IMR-90 (cell line): ENCODE measurements at regions not wholly inside any gene's neighbourhood (a gene's known extent, or its start where the extent isn't known, plus 50 kb on each side); places are given as distances from the start of the nearest gene placed in this dataset.

Experiments
- ATAC-seq: fragments of 200-7000 bp; cut with Tn5 transposase; 2 replicates; pipeline ENCODE4 v1.9.1; 2020; ENCODE audit warnings: low read depth, mild to moderate bottlenecking, moderate library complexity
- BruUV-seq: library from RNA; stranded (reverse); fragments of 400-500 nt; replicated peaks from 2 replicates; lab custom pipeline; 2021; lab: Mats Ljungman, UMichigan
- CTCF ChIA-PET: fragments of 300-600 bp; formaldehyde crosslinking; extraction: SDS; loops from one replicate; lab custom pipeline; 2021; ENCODE audit warnings: antibody characterized with exemption; lab: Yijun Ruan, JAX
- POLR2A ChIA-PET: fragments of 300-600 bp; sonication (Branson Sonifier 250); formaldehyde crosslinking; loops from one replicate; lab custom pipeline; 2022; ENCODE audit warnings: antibody characterized with exemption; ENCODE audit not compliant: unreplicated experiment; lab: Charles Lee
- DNase-seq: peaks from one replicate; pipeline ENCODE4 v3.0.0; 2013
- H2AFZ ChIP-seq: replicated peaks from 2 replicates; pipeline ENCODE3; 2013; ENCODE audit warnings: low read length, mild to moderate bottlenecking; ENCODE audit not compliant: poor library complexity
- H2AK5ac ChIP-seq: 2 replicates; pipeline ENCODE4 v1.6.1; 2013; ENCODE audit warnings: low read depth, low read length, inconsistent platforms
- H2AK9ac ChIP-seq: replicated peaks from 2 replicates; pipeline ENCODE3; 2013; ENCODE audit warnings: mild to moderate bottlenecking, low read depth, low read length, moderate library complexity; ENCODE audit not compliant: poor library complexity
- H2BK120ac ChIP-seq: 2 replicates; pipeline ENCODE4 v1.6.1; 2013; ENCODE audit warnings: low read depth, low read length, inconsistent platforms
- H2BK15ac ChIP-seq: 3 replicates; pipeline ENCODE4 v1.6.1; 2013; ENCODE audit warnings: low read depth, low read length, inconsistent platforms
- H2BK20ac ChIP-seq: 2 replicates; pipeline ENCODE4 v1.6.1; 2013; ENCODE audit warnings: low read depth, mild to moderate bottlenecking, inconsistent platforms, low read length, moderate library complexity
- H2BK5ac ChIP-seq: 2 replicates; pipeline ENCODE4 v1.6.1; 2013; ENCODE audit warnings: mild to moderate bottlenecking, low read depth, low read length, inconsistent platforms; ENCODE audit not compliant: poor library complexity, severe bottlenecking
- H3K14ac ChIP-seq: replicated peaks from 2 replicates; pipeline ENCODE4 v1.6.1; 2013; ENCODE audit warnings: low read depth, low read length, inconsistent platforms
- H3K18ac ChIP-seq: 2 replicates; pipeline ENCODE4 v1.6.1; 2013; ENCODE audit warnings: low read depth, low read length, control low read depth
- H3K23ac ChIP-seq: 2 replicates; pipeline ENCODE4 v1.6.1; 2013; ENCODE audit warnings: low read depth, low read length, inconsistent platforms
- H3K27ac ChIP-seq: 2 replicates; pipeline ENCODE4 v1.5.1; 2013; ENCODE audit warnings: mild to moderate bottlenecking, control low read depth, low read length; ENCODE audit not compliant: insufficient read depth
- H3K27me3 ChIP-seq: 2 replicates; pipeline ENCODE4 v1.6.1; 2013; ENCODE audit warnings: low read length; ENCODE audit not compliant: control insufficient read depth, insufficient read depth
- H3K36me3 ChIP-seq: 2 replicates; pipeline ENCODE4 v1.6.1; 2013; ENCODE audit warnings: low read length, mixed read lengths; ENCODE audit not compliant: control insufficient read depth, insufficient read depth
- H3K4ac ChIP-seq: 2 replicates; pipeline ENCODE4 v1.6.1; 2013; ENCODE audit warnings: low read depth, low read length, inconsistent platforms
- H3K4me1 ChIP-seq: 2 replicates; pipeline ENCODE4 v1.6.1; 2013; ENCODE audit warnings: low read length, mixed read lengths; ENCODE audit not compliant: control insufficient read depth, insufficient read depth
- H3K4me2 ChIP-seq: 2 replicates; pipeline ENCODE4 v1.6.1; 2013; ENCODE audit warnings: low read depth, mild to moderate bottlenecking, control low read depth, low read length, moderate library complexity
- H3K4me3 ChIP-seq: 2 replicates; pipeline ENCODE4 v1.5.1; 2013; ENCODE audit warnings: low read depth, mild to moderate bottlenecking, control low read depth, low read length, moderate library complexity; ENCODE audit not compliant: insufficient read depth
- H3K56ac ChIP-seq: 2 replicates; pipeline ENCODE4 v1.6.1; 2013; ENCODE audit warnings: low read length, inconsistent platforms; ENCODE audit not compliant: insufficient read depth; ENCODE audit errors: extremely low read depth
- H3K79me1 ChIP-seq, 2 experiments: 2 replicates each; pipeline ENCODE4 v1.6.1; 2013; ENCODE audit warnings: low read length in 2 of 2, inconsistent platforms in 1 of 2, low read depth in 1 of 2
- H3K9ac ChIP-seq: 2 replicates; pipeline ENCODE4 v1.6.1; 2013; ENCODE audit warnings: low read depth, low read length, control low read depth
- H3K9me1 ChIP-seq: 2 replicates; pipeline ENCODE4 v1.6.1; 2013; ENCODE audit warnings: low read length, inconsistent platforms; ENCODE audit not compliant: insufficient read depth
- H3K9me3 ChIP-seq: 2 replicates; pipeline ENCODE4 v1.6.1; 2013; ENCODE audit warnings: low read length; ENCODE audit not compliant: control insufficient read depth, insufficient read depth
- H4K20me1 ChIP-seq: 2 replicates; pipeline ENCODE4 v1.6.1; 2013; ENCODE audit warnings: low read length, inconsistent platforms; ENCODE audit not compliant: insufficient read depth
- H4K5ac ChIP-seq: 2 replicates; pipeline ENCODE4 v1.6.1; 2013; ENCODE audit warnings: mild to moderate bottlenecking, low read depth, low read length, control low read depth
- H4K8ac ChIP-seq, 2 experiments: 2 replicates each; pipeline ENCODE4 v1.6.1; 2013; ENCODE audit warnings: low read depth in 2 of 2, low read length in 2 of 2, control low read depth in 1 of 2, inconsistent platforms in 1 of 2
- H4K91ac ChIP-seq: 2 replicates; pipeline ENCODE4 v1.6.1; 2013; ENCODE audit warnings: low read depth, low read length, inconsistent platforms; ENCODE audit not compliant: insufficient read depth
- BHLHE40 ChIP-seq: fragments of 150-350 bp; IDR thresholded peaks from 2 replicates; pipeline ENCODE4 v1.6.1; 2016; ENCODE audit warnings: mild to moderate bottlenecking, low read depth, low read length
- CHD1 ChIP-seq: IDR thresholded peaks from 2 replicates; pipeline ENCODE4 v1.6.1; 2012; ENCODE audit warnings: low read depth, low read length, improper control_type of control experiment
- WGBS, 2 experiments: methylation state at CpG; one replicate each; pipeline versions ENCODE4 v1.1.5 to v1.1.7; 2013; ENCODE audit warnings: missing lambda C conversion rate in 2 of 2; ENCODE audit not compliant: insufficient read length in 1 of 2; ENCODE audit errors: extremely low coverage in 2 of 2; 5-methylcytosine and 5-hydroxymethylcytosine counted together
- dilution Hi-C: fragments of 300-500 bp; cut with HindIII; formaldehyde crosslinking; loops from one replicate; pipeline ENCODE4 v1.14.3; 2018; ENCODE audit warnings: low sequenced_read_pairs; ENCODE audit not compliant: unreplicated experiment
- in situ Hi-C: fragments of 300-500 bp; cut with MboI; formaldehyde crosslinking; loops from 3 replicates; pipeline ENCODE4 v1.14.3; 2019; ENCODE audit warnings: low sequenced_read_pairs, inconsistent platforms, mixed read lengths
- intact Hi-C: fragments of 100-400 bp; cut with micrococcal nuclease; formaldehyde crosslinking; loops from 2 replicates; pipeline ENCODE4 v1.10.0; 2022

DNA sequence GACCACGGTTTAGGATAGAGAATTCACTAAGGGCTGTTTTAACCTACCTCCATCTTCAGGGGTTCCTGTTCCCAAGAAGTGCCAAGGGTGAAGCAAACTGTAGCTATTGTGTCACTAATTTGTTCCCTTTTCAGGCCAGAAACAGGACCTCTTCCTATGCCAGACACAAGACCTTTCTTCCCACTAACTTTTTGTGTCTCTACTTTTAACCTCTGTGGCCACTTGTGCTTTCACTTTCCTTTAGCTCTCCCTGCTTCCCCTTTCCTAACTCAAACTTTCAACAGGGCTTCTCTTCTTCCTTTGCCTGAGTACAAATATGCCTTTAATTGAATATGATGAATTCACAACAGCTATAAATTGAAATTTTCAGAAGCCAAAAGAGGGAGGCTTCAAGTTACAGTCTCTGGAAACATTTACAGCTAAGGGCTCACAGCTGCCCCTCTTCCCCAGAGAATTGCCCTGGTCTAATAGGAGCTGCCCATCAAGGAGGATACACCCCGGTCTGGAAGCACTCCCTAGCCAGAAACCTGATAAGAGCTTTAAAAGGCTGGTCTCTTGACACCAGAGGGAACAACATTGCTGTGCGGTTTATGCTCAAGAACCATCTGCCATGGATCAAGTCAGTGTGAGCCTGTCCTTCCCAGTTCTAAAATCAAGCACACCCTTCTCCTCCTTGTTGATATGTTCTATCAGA is 61.7 kb upstream of the PLS3 start:
- Histone ChIP-seq H3K14ac (0 out of 2 replicates have a peak overlapping the region, but pooled peaks have one; percentile 48), H2AK5ac (no peak overlapping the region), H4K91ac (no peak overlapping the region), H2AK9ac (no peak overlapping the region), H3K27ac (no peak overlapping the region; the same call in 1 of the 2 replicates), H3K9me3 (no peaks in the 10 kb centered on the region), H3K9me1 (no peaks in the 10 kb centered on the region), H2BK15ac (no peak overlapping the region), H3K18ac (peak overlapping the region; percentile 92), H3K56ac (no peak overlapping the region), H4K20me1 (no peaks in the 10 kb centered on the region), H3K36me3 (no peaks in the 10 kb centered on the region), H3K79me1 (no peaks in the 10 kb centered on the region), H3K4ac (no peak overlapping the region), H3K27me3 (peaks cover 4% of the 10 kb centered on the region; the same call in 1 of the 2 replicates), H4K5ac (peak overlapping the region; percentile 92), H2BK120ac (no peak overlapping the region), H3K4me2 (peak overlapping the region; percentile 88), H3K9ac (0 out of 2 replicates have a peak overlapping the region, but pooled peaks have one; percentile 46), H4K8ac (no peak overlapping the region), H3K4me3 (no peak overlapping the region), H2BK5ac (no peak overlapping the region), H3K23ac (peak overlapping the region; percentile 11; the same call in 1 of the 2 replicates), H2AFZ (peak overlapping the region; percentile 39), H2BK20ac (no peak overlapping the region), H3K4me1 (no peaks in the 10 kb centered on the region)
- intact Hi-C loops (no loop called here), in situ Hi-C loops (no loop called here), dilution Hi-C loops (no loop called here)
- CTCF ChIA-PET, result no interaction called here
- DNase-seq, result no peak
- TF ChIP-seq BHLHE40 (no peak), CHD1 (no peak)
- no TSS peak for BruUV-seq
- ATAC-seq, result peak; percentile 37
- POLR2A ChIA-PET, result no interaction called here
- 20% methylated on average over 1 of the region's 3 CpGs; no CpG with 5 or more reads in 1 of the 2 experiments for WGBS, 2 experiments
